SW 1271 (cell line): ENCODE measurements at regions not wholly inside any gene's neighbourhood (a gene's known extent, or its start where the extent isn't known, plus 50 kb on each side); places are given as distances from the start of the nearest gene placed in this dataset.
A peak's percentile ranks its signal among the peaks of the same experiment; 100 is the strongest.

Experiments used
- DNase-seq, 2 experiments: peaks; one replicate each; lab custom pipeline; 2025; lab: John Stamatoyannopoulos, UW

DNA sequence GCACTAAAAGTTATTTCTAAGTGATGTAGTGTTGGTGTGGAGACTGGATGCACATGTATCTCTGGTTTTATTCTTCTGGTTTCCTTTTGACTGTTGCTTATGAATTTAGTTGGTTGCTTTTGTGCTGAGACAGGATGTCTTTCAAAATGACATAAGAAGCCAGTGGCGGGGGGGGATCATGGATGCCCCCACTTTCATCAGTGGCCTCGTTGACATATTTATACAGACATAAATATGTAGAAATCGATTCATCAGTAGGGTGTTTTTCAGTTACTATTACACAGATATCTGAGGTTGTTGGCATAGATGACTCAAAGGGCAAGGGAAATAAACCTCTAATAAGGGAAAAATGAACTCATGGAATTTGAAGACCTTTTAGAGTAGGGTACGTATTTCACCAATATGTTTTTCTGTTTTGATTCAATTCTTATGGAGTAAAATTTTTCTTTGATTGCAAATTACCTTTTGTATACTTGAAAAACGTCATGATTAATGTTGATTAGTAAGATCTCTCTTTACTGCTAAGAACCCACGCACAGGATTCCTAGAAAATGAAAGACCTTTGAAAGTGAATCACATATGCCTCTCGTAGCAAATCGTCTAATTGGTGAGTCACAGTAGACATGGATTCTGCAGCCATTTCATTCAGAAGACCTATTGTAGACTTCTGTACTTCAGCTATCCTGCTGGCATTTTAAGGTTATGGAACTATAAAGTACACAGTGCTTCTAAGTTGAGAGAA, 97.4 kb upstream of the RBMS3 start:
- no peak for DNase-seq

DNA sequence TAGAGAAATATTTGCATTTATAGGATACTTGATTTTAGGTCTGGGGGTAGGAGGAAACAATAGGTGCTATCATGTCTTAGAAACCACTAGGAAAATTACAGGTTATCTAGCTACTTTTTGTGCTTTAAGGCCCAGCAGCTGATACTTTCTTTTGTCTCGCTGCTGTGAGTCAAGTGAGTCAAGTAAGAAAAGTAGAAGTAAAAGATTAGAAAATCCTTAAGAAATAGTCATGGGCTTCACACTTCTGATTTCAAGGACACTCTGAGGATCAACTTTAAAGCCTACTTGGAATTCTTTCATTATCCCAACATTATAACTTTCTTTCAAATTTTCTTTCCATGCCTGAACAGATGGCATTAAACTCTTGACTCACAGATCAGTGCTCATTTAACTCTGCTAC, 95.2 kb upstream of the RBMS3 start:
- DNase-seq = no peak

- DNase-seq = peak; percentile 35 to 66
Measured at GRCh38 chr3:29186131-29186599, 94.7 kb upstream of the RBMS3 start.

GRCh38 chr3:29186982-29187725, 93.7 kb upstream of the RBMS3 start:
- DNase-seq = peak; percentile 56 to 80

- DNase-seq = no peak
Measured at GRCh38 chr3:29189328-29189727, 91.5 kb upstream of the RBMS3 start.

- DNase-seq = no peak
Measured at GRCh38 chr3:29194139-29194538, 86.7 kb upstream of the RBMS3 start.

DNA sequence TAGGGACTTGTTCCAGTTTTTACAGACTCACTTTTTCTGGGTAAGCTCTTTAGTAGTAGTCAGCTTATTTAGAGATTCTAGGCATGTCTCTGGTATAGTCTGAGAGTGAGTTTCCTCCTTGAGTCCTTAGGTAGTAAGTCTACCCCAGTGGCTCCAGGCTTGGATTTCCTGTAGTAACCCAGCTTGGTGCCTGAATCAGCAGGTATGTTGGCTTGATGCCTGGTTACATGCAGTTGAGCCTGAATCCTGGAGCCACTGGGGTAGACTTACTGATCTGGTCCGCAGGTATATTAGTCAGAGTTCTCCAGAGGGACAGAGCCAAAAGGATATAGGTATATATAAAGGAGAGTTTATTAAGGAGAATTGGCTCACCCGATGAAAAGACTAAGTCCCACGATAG, 85.8 kb upstream of the RBMS3 start:
- no peak for DNase-seq

DNA sequence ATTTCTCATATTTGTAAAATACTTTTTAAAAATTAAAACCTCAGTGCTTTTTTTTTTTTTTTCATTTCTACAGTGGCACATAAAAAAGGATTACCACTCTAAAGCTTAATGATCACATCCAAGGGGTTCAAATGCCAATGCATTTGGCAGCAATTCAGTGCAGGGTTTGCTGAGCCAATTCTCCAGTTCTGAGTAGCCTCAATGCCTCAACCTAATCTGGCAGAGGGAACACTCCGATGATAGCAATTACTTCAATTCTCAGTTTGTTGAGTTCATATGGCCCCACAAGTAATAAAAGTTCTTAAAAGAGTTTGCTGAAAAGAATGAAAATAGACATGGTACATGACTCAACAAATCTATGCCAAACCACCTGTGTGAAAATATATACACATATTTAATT, 79.3 kb upstream of the RBMS3 start:
- no peak for DNase-seq

GRCh38 chr3:29202378-29202777, 78.5 kb upstream of the RBMS3 start:
- peak; percentile 29 to 30 for DNase-seq

DNA sequence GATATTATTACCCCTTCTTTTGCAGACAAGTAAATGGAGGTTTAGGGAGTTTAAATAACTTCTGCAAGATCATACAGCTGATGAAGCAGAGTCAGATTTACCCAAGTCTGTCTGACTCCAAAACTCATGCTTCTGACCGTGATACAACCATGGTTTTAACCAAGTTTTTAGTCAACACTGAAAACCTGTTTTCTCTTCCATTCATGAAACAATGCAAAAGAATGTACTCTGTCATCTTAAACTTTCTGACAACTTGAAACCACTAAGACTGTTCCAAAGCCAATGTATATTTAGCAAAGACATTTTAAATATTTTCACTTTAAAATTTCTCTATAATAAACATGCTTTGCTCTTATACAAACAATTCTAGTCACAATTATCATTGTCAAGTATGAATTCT, 77.0 kb upstream of the RBMS3 start:
- no peak for DNase-seq

GRCh38 chr3:29207427-29207826, 73.4 kb upstream of the RBMS3 start:
- no peak for DNase-seq

DNA sequence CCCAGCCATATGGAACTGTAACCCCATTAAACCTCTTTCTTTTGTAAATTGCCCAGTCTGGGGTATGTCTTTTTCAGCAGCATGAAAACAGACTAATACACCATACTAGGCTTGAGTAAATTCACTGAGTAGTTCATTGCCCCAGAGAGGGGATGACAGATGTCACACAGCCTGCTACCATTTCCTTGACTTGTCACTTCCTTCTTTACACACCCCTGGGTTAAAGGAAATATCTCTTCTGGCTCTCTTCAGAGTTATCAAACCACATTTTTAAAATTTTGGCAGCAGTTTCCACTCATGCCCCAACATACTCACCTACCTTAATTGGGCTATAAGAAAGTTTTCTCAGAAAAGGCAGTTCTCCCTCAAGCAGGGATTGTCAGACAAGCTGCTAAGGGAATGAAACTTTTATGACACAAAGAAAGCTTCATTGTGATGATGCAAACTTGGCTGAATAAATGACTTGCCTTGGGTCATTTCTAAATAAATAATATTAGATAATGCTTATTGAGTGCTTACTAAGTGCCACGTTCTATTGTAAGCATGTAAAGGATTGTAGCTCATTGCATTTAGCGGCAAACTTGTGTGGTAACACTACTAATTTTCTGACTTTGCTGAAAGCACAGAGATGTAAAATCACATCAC, 68.0 kb upstream of the RBMS3 start:
- no peak for DNase-seq

DNA sequence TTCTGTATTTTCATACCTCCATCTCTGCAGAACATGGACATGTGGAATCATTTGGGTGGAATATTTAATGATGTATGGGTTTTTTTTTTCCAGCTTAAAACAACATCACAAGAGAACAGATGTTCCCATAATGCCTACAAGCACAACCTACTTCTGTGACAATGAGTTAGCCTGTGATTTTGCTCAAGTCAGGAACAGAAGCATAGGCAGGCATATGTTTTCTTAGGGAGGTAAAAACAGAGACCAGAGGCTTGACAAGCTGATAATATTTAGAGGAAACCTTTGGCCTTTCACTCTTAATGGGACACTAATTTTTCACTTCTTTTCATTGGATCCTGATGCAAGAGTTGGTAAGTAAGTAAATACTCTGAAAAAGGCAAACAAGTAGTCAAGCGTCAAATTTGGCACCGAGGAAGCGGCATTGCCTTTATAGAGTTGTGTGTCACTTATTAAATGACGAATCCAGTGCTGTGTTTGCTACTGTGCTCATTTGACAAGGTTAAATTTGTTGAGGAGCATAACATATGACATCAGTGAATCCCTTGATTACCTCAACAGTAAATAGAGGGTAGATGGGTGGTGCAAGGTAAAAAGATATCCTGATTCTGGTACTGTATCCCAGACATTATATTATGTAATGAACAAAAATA, 66.7 kb upstream of the RBMS3 start:
- DNase-seq = no peak

GRCh38 chr3:29215948-29216347, 64.9 kb upstream of the RBMS3 start:
- no peak for DNase-seq

DNA sequence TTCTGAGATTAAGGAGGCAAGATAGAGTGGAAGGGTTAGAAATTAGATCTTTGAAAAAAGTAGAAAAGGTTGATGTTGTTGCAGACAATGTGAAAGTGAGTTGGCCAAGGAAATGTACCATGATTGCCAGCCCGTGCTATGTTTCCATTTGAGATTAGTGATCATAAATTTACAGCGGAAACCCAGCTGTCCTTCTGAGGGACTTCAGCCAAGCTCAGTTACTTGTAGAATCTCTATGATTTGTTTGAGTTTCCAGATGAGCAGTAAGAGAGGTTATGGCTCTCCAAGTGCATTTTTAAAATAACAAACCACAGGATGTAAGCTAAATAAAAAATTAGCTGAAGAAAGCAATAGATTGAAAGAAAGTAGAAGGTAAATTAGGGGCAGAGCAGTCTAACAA, 54.2 kb upstream of the RBMS3 start:
- no peak for DNase-seq

DNA sequence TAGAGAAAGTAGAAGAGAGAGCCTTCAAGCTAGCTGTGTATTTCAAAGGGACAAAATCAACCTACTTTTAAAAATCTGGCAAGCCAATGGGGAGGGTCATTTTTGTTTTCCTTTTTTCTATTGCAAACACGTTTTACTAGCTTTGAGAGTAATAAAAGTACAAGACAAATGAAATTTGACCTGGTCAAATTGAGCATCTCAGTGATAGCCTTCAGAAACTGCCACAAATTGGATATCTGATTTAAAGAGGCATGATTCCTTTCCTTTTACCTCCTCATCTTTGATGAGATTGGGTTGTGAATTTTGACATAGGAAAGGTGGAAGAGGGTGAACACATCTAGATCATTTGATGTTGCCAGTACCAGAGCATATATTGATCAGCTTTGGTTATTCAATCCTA, 53.6 kb upstream of the RBMS3 start:
- no peak for DNase-seq
